DMS153 treated with DMSO at 0.1 percent for 48 hours (cell line): ENCODE measurements at regions not wholly inside any gene's neighbourhood (a gene's known extent, or its start where the extent isn't known, plus 50 kb on each side); places are given as distances from the start of the nearest gene placed in this dataset.
"Not testable (repeated sequence)": the region's sequence is repeated elsewhere in the genome, so short reads cannot be mapped to it uniquely, and the experiment has no call there.

Experiments
- DNase-seq: peaks from one replicate; lab custom pipeline; 2025; ENCODE audit not compliant: unreplicated experiment; lab: John Stamatoyannopoulos, UW

- no peak for DNase-seq
These were observed 1107.2 kb downstream of the TECRL start for GRCh38 chr4:63302078-63302477.

- DNase-seq = no peak
These were observed 1112.5 kb downstream of the TECRL start for GRCh38 chr4:63296773-63297172.

GRCh38 chr4:63275491-63275890, 1133.8 kb downstream of the TECRL start:
- DNase-seq = no peak

- DNase-seq = no peak
These were observed 1140.1 kb downstream of the TECRL start for GRCh38 chr4:63269156-63269555.

GRCh38 chr4:63233671-63234070, 1175.6 kb downstream of the TECRL start:
- no peak for DNase-seq

- DNase-seq = no peak
These were observed 1177.2 kb downstream of the TECRL start for GRCh38 chr4:63232058-63232457.

GRCh38 chr4:63226229-63226628, 1183.0 kb downstream of the TECRL start:
- DNase-seq = no peak

GRCh38 chr4:63222466-63222865, 1186.8 kb downstream of the TECRL start:
- no peak for DNase-seq

GRCh38 chr4:63221477-63221876, 1187.8 kb downstream of the TECRL start:
- no peak for DNase-seq

GRCh38 chr4:63218856-63219255, 1190.4 kb downstream of the TECRL start:
- DNase-seq = no peak

GRCh38 chr4:63214076-63214475, 1195.2 kb downstream of the TECRL start:
- DNase-seq = no peak

- no peak for DNase-seq
These were observed 1197.3 kb downstream of the TECRL start for GRCh38 chr4:63211776-63212479.

GRCh38 chr4:63211375-63211774, 1197.9 kb downstream of the TECRL start:
- no peak for DNase-seq

GRCh38 chr4:63193029-63193428, 1216.2 kb downstream of the TECRL start:
- not testable (repeated sequence) for DNase-seq

GRCh38 chr4:63171341-63171740, 1237.9 kb downstream of the TECRL start:
- DNase-seq = no peak

GRCh38 chr4:63170923-63171322, 1238.3 kb downstream of the TECRL start:
- no peak for DNase-seq

- DNase-seq = no peak
These were observed 1239.4 kb downstream of the TECRL start for GRCh38 chr4:63169836-63170235.

GRCh38 chr4:63155561-63155960, 1253.7 kb downstream of the TECRL start:
- DNase-seq = no peak

- no peak for DNase-seq
These were observed 1285.8 kb downstream of the TECRL start for GRCh38 chr4:63123441-63123840.

- DNase-seq = no peak
These were observed 1286.3 kb downstream of the TECRL start for GRCh38 chr4:63122955-63123354.

- DNase-seq = no peak
These were observed 1302.7 kb downstream of the TECRL start for GRCh38 chr4:63106600-63106999.

GRCh38 chr4:63105839-63106238, 1303.4 kb downstream of the TECRL start:
- no peak for DNase-seq

- DNase-seq = no peak
These were observed 1318.6 kb downstream of the TECRL start for GRCh38 chr4:63090641-63091040.
